Astrocyte (in vitro differentiated cells and primary cell): ENCODE measurements at regions not wholly inside any gene's neighbourhood (a gene's known extent, or its start where the extent isn't known, plus 50 kb on each side); places are given as distances from the start of the nearest gene placed in this dataset.

Source experiments
- DNase-seq: peaks from one replicate; pipeline ENCODE4 v3.0.0-alpha.2; 2010; ENCODE audit warnings: low read depth
- FAIRE-seq: peaks from 2 replicates; lab custom pipeline; 2011; peaks lifted over from hg19 to GRCh38; lab: Jason Lieb, UNC
- H2AFZ ChIP-seq: 2 replicates; pipeline ENCODE4 v1.6.0; 2012; ENCODE audit warnings: low read depth, low read length, inconsistent platforms
- H3K27ac ChIP-seq: 2 replicates; pipeline ENCODE4 v1.5.1; 2011; ENCODE audit warnings: low read depth, low read length, inconsistent platforms
- H3K27me3 ChIP-seq: 2 replicates; pipeline ENCODE4 v1.6.0; 2011; ENCODE audit warnings: low read length, inconsistent platforms; ENCODE audit not compliant: insufficient read depth
- H3K36me3 ChIP-seq: 2 replicates; pipeline ENCODE4 v1.5.1; 2011; ENCODE audit warnings: low read length, inconsistent platforms; ENCODE audit not compliant: insufficient read depth
- H3K4me1 ChIP-seq: 2 replicates; pipeline ENCODE4 v1.5.1; 2011; ENCODE audit warnings: low read length, inconsistent platforms; ENCODE audit not compliant: insufficient read depth
- H3K4me2 ChIP-seq: 2 replicates; pipeline ENCODE4 v1.6.0; 2012; ENCODE audit warnings: low read length, inconsistent platforms
- H3K4me3 ChIP-seq: 2 replicates; pipeline ENCODE4 v1.5.1; 2011; ENCODE audit warnings: low read depth, mild to moderate bottlenecking, low read length, inconsistent platforms; ENCODE audit not compliant: insufficient read depth
- H3K79me2 ChIP-seq: 2 replicates; pipeline ENCODE4 v1.6.0; 2012; ENCODE audit warnings: mild to moderate bottlenecking, low read length, inconsistent platforms; ENCODE audit not compliant: insufficient read depth
- H3K9ac ChIP-seq: 2 replicates; pipeline ENCODE4 v1.6.0; 2012; ENCODE audit warnings: mild to moderate bottlenecking, low read length, inconsistent platforms
- H3K9me3 ChIP-seq: 2 replicates; pipeline ENCODE4 v1.5.1; 2012; ENCODE audit warnings: low read depth, mild to moderate bottlenecking, low read length, inconsistent platforms; ENCODE audit not compliant: insufficient read depth
- H4K20me1 ChIP-seq: 2 replicates; pipeline ENCODE4 v1.6.0; 2012; ENCODE audit warnings: low read length, inconsistent platforms; ENCODE audit not compliant: insufficient read depth
- H3K27ac Mint-ChIP-seq: one replicate; pipeline ENCODE4 v1.8.0; 2021; ENCODE audit warnings: mild to moderate bottlenecking, mixed read lengths; ENCODE audit not compliant: unreplicated experiment
- H3K27me3 Mint-ChIP-seq: one replicate; pipeline ENCODE4 v1.8.0; 2021; ENCODE audit warnings: low read depth, mixed read lengths; ENCODE audit not compliant: unreplicated experiment
- H3K36me3 Mint-ChIP-seq: one replicate; pipeline ENCODE4 v1.8.0; 2021; ENCODE audit warnings: low read depth, mixed read lengths; ENCODE audit not compliant: unreplicated experiment
- H3K4me1 Mint-ChIP-seq: one replicate; pipeline ENCODE4 v1.8.0; 2021; ENCODE audit warnings: low read depth, mixed read lengths; ENCODE audit not compliant: unreplicated experiment
- H3K4me3 Mint-ChIP-seq: one replicate; pipeline ENCODE4 v1.8.0; 2021; ENCODE audit warnings: mild to moderate bottlenecking, moderate library complexity, mixed read lengths; ENCODE audit not compliant: unreplicated experiment
- H3K9me3 Mint-ChIP-seq: one replicate; pipeline ENCODE4 v1.8.0; 2021; ENCODE audit warnings: mild to moderate bottlenecking, mixed read lengths; ENCODE audit not compliant: unreplicated experiment
- EZH2 ChIP-seq: IDR thresholded peaks from 2 replicates; pipeline ENCODE4 v1.6.1; 2012; ENCODE audit warnings: mild to moderate bottlenecking, low read length, inconsistent platforms; ENCODE audit not compliant: insufficient read depth
- TF ChIP-seq, protein P1 (sequence below): IDR thresholded peaks from 2 replicates; pipeline ENCODE4 v1.5.1; 2011; ENCODE audit warnings: low read depth, mild to moderate bottlenecking, inconsistent platforms, low read length, moderate library complexity; ENCODE audit not compliant: insufficient read depth

DNA sequence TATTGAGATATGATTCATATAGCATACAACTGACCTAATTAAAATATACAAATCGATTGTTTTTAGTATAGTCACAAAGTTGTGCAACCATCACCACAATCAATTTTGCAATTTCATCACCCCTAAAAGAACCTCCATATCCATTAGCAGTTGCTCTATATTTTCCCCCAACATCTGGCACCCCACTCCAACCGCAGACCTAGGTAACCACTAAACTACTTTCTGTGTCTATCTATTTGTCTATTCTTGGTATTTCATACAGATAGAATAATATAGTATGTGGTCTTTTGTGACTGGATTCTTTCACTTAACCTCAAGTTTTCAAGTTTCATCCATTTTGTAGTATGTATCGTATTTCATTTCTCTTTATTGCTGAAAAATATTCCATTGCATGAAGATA lies 126.0 kb upstream of the CRY1 start:
- Histone ChIP-seq H3K9me3 (no peaks in the 10 kb centered on the region), H3K36me3 (no peaks in the 10 kb centered on the region), H3K4me3 (no peak overlapping the region), H2AFZ (no peak overlapping the region), H3K9ac (no peak overlapping the region), H3K79me2 (no peaks in the 10 kb centered on the region), H3K27me3 (peaks cover 6% of the 10 kb centered on the region), H3K27ac (no peak overlapping the region), H4K20me1 (no peaks in the 10 kb centered on the region), H3K4me2 (no peak overlapping the region), H3K4me1 (peaks cover 4% of the 10 kb centered on the region)
- Mint-ChIP-seq H3K9me3 (peaks cover 4% of the 10 kb centered on the region), H3K27ac (no peak overlapping the region), H3K4me3 (no peak overlapping the region), H3K27me3 (peaks cover 4% of the 10 kb centered on the region), H3K36me3 (peaks cover 1% of the 10 kb centered on the region), H3K4me1 (peaks cover 4% of the 10 kb centered on the region)
- no peak for DNase-seq
- TF ChIP-seq EZH2, result no peak
- TF ChIP-seq, protein P1, sequence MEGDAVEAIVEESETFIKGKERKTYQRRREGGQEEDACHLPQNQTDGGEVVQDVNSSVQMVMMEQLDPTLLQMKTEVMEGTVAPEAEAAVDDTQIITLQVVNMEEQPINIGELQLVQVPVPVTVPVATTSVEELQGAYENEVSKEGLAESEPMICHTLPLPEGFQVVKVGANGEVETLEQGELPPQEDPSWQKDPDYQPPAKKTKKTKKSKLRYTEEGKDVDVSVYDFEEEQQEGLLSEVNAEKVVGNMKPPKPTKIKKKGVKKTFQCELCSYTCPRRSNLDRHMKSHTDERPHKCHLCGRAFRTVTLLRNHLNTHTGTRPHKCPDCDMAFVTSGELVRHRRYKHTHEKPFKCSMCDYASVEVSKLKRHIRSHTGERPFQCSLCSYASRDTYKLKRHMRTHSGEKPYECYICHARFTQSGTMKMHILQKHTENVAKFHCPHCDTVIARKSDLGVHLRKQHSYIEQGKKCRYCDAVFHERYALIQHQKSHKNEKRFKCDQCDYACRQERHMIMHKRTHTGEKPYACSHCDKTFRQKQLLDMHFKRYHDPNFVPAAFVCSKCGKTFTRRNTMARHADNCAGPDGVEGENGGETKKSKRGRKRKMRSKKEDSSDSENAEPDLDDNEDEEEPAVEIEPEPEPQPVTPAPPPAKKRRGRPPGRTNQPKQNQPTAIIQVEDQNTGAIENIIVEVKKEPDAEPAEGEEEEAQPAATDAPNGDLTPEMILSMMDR, result no peak
- FAIRE-seq, result no peak

DNA sequence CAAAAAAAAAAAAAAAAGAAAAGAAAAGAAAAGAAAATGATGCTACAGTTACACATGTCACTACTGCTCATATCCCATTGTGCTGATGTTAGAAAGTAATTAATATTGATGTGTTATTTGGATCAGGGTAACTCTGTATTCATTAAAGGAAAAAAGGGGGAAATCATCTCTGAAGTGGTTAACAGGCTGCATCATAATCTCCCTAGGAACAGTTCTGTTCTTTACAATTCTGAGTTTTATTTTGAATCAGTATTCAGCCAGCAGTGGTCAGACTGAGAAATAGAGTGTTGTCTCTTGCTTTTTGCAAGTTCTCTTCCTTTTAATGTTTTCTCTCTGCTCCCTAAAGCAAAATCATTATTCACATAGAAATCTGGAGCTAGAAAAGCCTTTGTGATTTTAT lies 128.6 kb upstream of the CRY1 start:
- H3K4me3 Mint-ChIP-seq, result no peak overlapping the region
- H3K4me2 ChIP-seq, result no peak overlapping the region
- H3K9me3 Mint-ChIP-seq, result peaks cover 2% of the 10 kb centered on the region
- H3K4me1 ChIP-seq, result peaks cover 6% of the 10 kb centered on the region
- no peaks in the 10 kb centered on the region for H4K20me1 ChIP-seq
- TF ChIP-seq EZH2, result no peak
- TF ChIP-seq, protein P1, result no peak
- peaks cover 8% of the 10 kb centered on the region for H3K27me3 Mint-ChIP-seq
- no peak overlapping the region for H3K9ac ChIP-seq
- no peak overlapping the region for H3K27ac ChIP-seq
- DNase-seq, result no peak
- no peak overlapping the region for H3K4me3 ChIP-seq
- no peak overlapping the region for H3K27ac Mint-ChIP-seq
- H3K4me1 Mint-ChIP-seq, result peaks cover 11% of the 10 kb centered on the region
- FAIRE-seq, result no peak
- peaks cover 6% of the 10 kb centered on the region for H3K27me3 ChIP-seq
- no peaks in the 10 kb centered on the region for H3K9me3 ChIP-seq
- peaks cover 1% of the 10 kb centered on the region for H3K36me3 Mint-ChIP-seq
- no peaks in the 10 kb centered on the region for H3K36me3 ChIP-seq
- no peaks in the 10 kb centered on the region for H3K79me2 ChIP-seq
- no peak overlapping the region for H2AFZ ChIP-seq

DNA sequence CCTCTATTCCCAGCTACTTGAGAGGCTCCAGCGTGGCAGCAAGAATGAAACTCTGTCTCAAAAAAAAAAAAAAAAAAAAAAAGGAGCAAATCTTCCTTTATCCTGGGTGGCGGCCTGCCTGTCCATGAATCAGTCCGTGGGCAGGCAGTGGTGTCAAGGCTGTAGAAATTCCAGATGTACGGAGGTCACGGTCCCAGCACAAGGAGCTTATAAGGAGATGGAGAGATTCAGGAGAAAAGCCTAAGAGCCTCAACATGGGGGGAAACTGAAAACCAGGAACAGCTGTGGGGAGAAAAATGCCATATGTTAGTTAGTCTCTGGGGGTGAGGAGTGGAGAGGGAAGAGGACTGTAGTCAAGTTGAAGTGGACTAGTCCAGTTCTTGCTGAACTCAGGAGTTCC lies 130.5 kb upstream of the CRY1 start:
- Mint-ChIP-seq H3K27ac (peak overlapping the region; percentile 41), H3K9me3 (no peaks in the 10 kb centered on the region), H3K4me3 (no peak overlapping the region), H3K4me1 (peaks cover 11% of the 10 kb centered on the region), H3K27me3 (peaks cover 11% of the 10 kb centered on the region), H3K36me3 (no peaks in the 10 kb centered on the region)
- Histone ChIP-seq H3K4me1 (peaks cover 6% of the 10 kb centered on the region), H3K27ac (no peak overlapping the region), H3K4me2 (no peak overlapping the region), H3K79me2 (no peaks in the 10 kb centered on the region), H3K36me3 (no peaks in the 10 kb centered on the region), H3K9ac (no peak overlapping the region), H2AFZ (no peak overlapping the region), H3K9me3 (no peaks in the 10 kb centered on the region), H3K27me3 (peaks cover 6% of the 10 kb centered on the region), H3K4me3 (no peak overlapping the region), H4K20me1 (no peaks in the 10 kb centered on the region)
- TF ChIP-seq EZH2, result no peak
- TF ChIP-seq, protein P1, result no peak
- no peak for FAIRE-seq
- peak; percentile 39 for DNase-seq
